GM12873 (cell line): ENCODE measurements at regions not wholly inside any gene's neighbourhood (a gene's known extent, or its start where the extent isn't known, plus 50 kb on each side); places are given as distances from the start of the nearest gene placed in this dataset.

Experiments used
- CTCF ChIP-seq: IDR thresholded peaks from 2 replicates; pipeline ENCODE4 v1.5.1; 2012; ENCODE audit warnings: low read depth, mild to moderate bottlenecking, moderate library complexity, low read length, control low read depth; ENCODE audit not compliant: insufficient read depth; ENCODE audit errors: missing control alignments

- no peak for TF ChIP-seq CTCF
Observed at GRCh38 chr4:43754566-43754965, 694.0 kb downstream of the KCTD8 start.

DNA sequence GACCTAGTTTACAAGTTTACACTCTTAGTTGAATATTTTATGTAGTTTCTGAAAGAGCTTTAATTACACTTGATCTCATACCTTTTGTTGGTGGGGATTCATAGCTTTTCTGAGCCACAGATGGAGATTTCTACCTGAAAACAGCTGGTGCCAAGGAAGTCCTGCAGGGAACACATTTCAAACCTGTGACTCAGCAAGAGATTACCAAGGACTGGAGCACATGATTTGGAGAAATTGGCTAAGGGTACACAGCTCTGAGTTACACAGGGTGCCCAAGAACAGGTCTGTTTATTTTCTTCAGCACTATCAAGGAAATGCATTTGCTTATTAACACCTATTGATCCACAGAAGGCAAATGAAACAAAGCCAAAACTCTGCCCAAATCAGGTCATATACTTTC lies 691.5 kb downstream of the KCTD8 start:
- TF ChIP-seq CTCF, result no peak

- TF ChIP-seq CTCF, result no peak
Observed at GRCh38 chr4:43758836-43759235, 689.8 kb downstream of the KCTD8 start.

DNA sequence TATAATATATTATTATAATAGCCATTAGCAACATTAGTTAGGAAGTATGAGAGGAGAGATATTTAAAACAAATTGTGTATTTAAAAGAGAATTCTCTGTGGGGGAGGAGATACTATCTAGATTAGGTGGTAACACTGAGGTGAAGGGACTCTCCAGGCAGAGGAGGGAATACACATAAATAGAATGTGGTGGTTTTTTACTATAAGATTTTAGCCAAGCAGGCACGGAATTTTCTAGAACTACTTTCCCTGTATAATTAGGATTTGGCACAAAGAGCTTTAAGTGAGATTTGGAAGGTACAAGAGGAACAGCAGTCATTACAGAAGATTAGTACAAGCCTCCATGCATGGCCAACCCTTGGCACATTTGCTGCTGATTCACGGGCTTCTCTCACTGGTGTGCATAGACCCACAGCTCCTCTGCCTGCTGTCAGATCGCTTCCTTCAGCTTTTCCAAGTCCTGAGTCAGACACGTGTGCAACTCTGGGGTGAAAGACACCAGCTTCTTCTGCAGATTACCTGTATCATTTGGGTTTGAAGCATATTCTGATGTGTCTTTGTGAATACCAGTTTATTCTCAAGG lies 685.5 kb downstream of the KCTD8 start:
- no peak for TF ChIP-seq CTCF

DNA sequence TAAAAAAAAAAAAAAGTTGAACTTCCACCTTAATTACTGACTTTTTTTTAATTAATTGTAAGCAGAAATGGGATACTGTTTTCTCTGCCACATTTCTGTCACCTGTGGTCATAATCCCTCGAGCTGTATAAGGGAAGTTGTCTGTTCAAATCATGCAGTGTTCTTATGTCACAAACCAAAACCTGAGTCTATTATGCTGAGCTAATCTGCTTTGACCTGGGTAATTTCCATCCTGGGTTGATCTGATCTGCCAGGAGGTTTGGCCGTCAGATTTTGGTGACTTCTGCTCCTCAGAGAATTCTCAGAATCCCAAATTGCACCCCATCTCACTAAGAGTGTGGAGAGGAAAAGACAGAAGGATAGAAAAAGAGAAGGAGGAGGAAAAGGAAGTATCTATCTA lies 683.1 kb downstream of the KCTD8 start:
- TF ChIP-seq CTCF, result no peak

- TF ChIP-seq CTCF, result no peak
Observed at GRCh38 chr4:43766648-43767047, 682.0 kb downstream of the KCTD8 start.

- TF ChIP-seq CTCF, result no peak
Observed at GRCh38 chr4:43776371-43776770, 672.2 kb downstream of the KCTD8 start.
